Type B pancreatic cell (in vitro differentiated cells): ENCODE measurements at regions not wholly inside any gene's neighbourhood (a gene's known extent, or its start where the extent isn't known, plus 50 kb on each side); places are given as distances from the start of the nearest gene placed in this dataset.

Source experiments
- DNase-seq: peaks from one replicate; pipeline ENCODE4 v3.0.0; 2021; ENCODE audit warnings: mixed read lengths; ENCODE audit not compliant: unreplicated experiment; ENCODE audit errors: extremely low spot score
- H3K27ac Mint-ChIP-seq: 2 replicates; pipeline ENCODE4 v1.8.0; 2021; ENCODE audit warnings: mild to moderate bottlenecking, mixed read lengths
- H3K27me3 Mint-ChIP-seq: 2 replicates; pipeline ENCODE4 v1.8.0; 2021; ENCODE audit warnings: mixed read lengths
- H3K36me3 Mint-ChIP-seq: 2 replicates; pipeline ENCODE4 v1.8.0; 2021; ENCODE audit warnings: mixed read lengths
- H3K4me1 Mint-ChIP-seq: one replicate; pipeline ENCODE4 v1.8.0; 2021; ENCODE audit warnings: mixed read lengths; ENCODE audit not compliant: unreplicated experiment
- H3K4me3 Mint-ChIP-seq: 2 replicates; pipeline ENCODE4 v1.8.0; 2021; ENCODE audit warnings: mild to moderate bottlenecking, mixed read lengths
- H3K9me3 Mint-ChIP-seq: 2 replicates; pipeline ENCODE4 v1.8.0; 2021; ENCODE audit warnings: mixed read lengths
- TF ChIP-seq, protein P1 (sequence below): fragments of 200-600 bp; sonication (generic); conservative IDR thresholded peaks from 2 replicates; pipeline ENCODE4 v1.5.0; 2021; ENCODE audit warnings: antibody characterized with exemption, mild to moderate bottlenecking

- Mint-ChIP-seq H3K27me3 (peaks cover 13% of the 10 kb centered on the region), H3K9me3 (peaks cover 5% of the 10 kb centered on the region), H3K27ac (no peak overlapping the region), H3K36me3 (no peaks in the 10 kb centered on the region), H3K4me3 (no peak overlapping the region), H3K4me1 (no peaks in the 10 kb centered on the region)
- TF ChIP-seq, protein P1, sequence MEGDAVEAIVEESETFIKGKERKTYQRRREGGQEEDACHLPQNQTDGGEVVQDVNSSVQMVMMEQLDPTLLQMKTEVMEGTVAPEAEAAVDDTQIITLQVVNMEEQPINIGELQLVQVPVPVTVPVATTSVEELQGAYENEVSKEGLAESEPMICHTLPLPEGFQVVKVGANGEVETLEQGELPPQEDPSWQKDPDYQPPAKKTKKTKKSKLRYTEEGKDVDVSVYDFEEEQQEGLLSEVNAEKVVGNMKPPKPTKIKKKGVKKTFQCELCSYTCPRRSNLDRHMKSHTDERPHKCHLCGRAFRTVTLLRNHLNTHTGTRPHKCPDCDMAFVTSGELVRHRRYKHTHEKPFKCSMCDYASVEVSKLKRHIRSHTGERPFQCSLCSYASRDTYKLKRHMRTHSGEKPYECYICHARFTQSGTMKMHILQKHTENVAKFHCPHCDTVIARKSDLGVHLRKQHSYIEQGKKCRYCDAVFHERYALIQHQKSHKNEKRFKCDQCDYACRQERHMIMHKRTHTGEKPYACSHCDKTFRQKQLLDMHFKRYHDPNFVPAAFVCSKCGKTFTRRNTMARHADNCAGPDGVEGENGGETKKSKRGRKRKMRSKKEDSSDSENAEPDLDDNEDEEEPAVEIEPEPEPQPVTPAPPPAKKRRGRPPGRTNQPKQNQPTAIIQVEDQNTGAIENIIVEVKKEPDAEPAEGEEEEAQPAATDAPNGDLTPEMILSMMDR, result no peak
- DNase-seq, result no peak
These were observed 388.6 kb downstream of the ACTL7B start for GRCh38 chr9:108467161-108467560.

- TF ChIP-seq, protein P1, result no peak
- H3K9me3 Mint-ChIP-seq, result peaks cover 5% of the 10 kb centered on the region
- H3K27me3 Mint-ChIP-seq, result peaks cover 16% of the 10 kb centered on the region
- no peak overlapping the region for H3K4me3 Mint-ChIP-seq
- no peak for DNase-seq
- H3K4me1 Mint-ChIP-seq, result no peaks in the 10 kb centered on the region
- H3K36me3 Mint-ChIP-seq, result no peaks in the 10 kb centered on the region
- no peak overlapping the region for H3K27ac Mint-ChIP-seq
These were observed 389.5 kb downstream of the ACTL7B start for GRCh38 chr9:108466304-108466703.

DNA sequence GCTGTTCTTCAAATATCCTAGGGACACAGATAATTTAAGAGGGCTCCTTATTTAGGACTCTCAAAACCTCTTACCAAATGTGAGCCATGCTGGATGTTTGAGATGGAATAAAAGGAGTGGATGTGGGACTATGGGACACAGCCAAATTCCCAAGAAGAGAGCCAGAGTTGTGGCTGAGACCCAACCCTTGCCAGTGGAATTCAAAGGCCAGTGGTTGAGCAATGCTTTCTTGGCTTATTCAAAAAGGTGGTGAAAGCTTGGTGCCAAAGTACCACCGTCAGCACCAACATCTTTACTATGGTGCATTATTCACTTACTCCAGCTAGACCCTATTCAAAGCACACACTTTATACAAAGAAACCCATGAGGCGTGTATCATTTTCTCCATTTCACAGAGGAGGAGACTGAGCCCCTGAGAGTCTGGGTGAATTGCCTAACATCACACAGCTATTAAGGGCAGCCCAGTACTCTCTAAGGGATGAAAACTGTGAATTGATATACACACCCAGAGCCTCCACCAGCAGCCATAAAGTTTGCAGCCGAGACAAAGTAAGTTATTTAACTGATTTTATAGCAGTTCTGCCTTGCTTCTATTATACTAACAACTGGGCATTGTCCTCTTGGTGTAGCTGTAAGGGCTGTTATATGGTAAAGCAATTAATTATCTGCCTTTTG lies 391.7 kb downstream of the ACTL7B start:
- Mint-ChIP-seq H3K36me3 (no peaks in the 10 kb centered on the region), H3K27ac (no peak overlapping the region), H3K27me3 (peaks cover 16% of the 10 kb centered on the region), H3K4me1 (no peaks in the 10 kb centered on the region), H3K4me3 (no peak overlapping the region), H3K9me3 (peaks cover under 1% of the 10 kb centered on the region)
- DNase-seq, result no peak
- TF ChIP-seq, protein P1, result no peak

DNA sequence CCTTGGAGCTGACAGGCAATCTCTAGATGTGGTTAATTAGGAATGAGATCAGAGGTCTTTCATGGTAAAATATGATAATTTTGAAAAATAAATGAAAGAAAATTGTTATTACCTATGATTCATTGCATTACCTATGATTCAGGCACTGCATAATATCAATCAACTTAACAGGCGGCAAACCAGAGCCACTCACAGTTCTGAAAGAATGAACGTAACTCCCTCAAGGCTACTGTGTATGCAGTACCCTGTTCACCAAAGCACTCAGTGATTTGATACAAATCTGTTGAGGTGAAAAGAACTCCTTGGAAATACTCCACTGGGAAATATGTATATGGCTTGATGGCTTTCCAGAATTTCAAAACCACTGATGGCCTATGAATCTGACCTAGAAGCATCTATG lies 398.9 kb downstream of the ACTL7B start:
- TF ChIP-seq, protein P1, result no peak
- H3K4me3 Mint-ChIP-seq, result no peak overlapping the region
- H3K4me1 Mint-ChIP-seq, result no peaks in the 10 kb centered on the region
- H3K36me3 Mint-ChIP-seq, result no peaks in the 10 kb centered on the region
- peaks cover 14% of the 10 kb centered on the region for H3K27me3 Mint-ChIP-seq
- no peaks in the 10 kb centered on the region for H3K9me3 Mint-ChIP-seq
- no peak for DNase-seq
- H3K27ac Mint-ChIP-seq, result no peak overlapping the region

DNA sequence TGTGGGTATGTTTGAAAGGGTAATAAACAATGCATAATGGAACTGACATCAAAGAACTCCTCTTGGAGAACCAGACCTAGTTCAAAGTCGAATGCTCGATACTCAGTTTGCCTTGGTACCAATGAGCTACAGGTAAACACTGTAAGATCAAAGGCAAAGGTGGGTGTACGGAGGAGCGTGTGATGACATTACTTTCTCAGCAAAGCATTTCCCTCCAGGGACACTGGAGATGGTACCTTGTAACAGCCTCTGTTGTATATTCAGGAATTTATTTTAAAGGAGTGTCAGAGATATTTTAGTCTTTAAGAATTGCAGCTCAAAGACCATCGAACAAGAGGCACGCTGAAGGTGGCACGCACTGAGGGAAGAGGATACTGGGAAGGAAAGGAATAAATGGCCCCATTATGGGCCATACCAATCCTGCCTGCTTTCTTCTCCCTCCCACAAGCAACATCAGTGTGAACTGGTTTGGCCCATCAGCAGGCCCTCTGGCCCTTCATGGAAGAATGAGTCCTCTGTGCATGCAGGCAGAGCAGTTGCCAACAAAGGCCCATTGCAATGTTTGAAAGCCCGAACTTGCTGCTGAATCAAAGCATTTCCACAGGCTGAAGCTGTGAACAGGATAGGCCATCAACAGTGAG lies 410.2 kb downstream of the ACTL7B start:
- DNase-seq, result no peak
- H3K36me3 Mint-ChIP-seq, result no peaks in the 10 kb centered on the region
- TF ChIP-seq, protein P1, result no peak
- peaks cover 8% of the 10 kb centered on the region for H3K9me3 Mint-ChIP-seq
- peaks cover 22% of the 10 kb centered on the region for H3K4me1 Mint-ChIP-seq
- no peak overlapping the region for H3K4me3 Mint-ChIP-seq
- peak overlapping the region; percentile 85 for H3K27ac Mint-ChIP-seq
- no peaks in the 10 kb centered on the region for H3K27me3 Mint-ChIP-seq
